ENCODE measurements at regions not wholly inside any gene's neighbourhood (a gene's known extent, or its start where the extent isn't known, plus 50 kb on each side); places are given as distances from the start of the nearest gene placed in this dataset.

DNA sequence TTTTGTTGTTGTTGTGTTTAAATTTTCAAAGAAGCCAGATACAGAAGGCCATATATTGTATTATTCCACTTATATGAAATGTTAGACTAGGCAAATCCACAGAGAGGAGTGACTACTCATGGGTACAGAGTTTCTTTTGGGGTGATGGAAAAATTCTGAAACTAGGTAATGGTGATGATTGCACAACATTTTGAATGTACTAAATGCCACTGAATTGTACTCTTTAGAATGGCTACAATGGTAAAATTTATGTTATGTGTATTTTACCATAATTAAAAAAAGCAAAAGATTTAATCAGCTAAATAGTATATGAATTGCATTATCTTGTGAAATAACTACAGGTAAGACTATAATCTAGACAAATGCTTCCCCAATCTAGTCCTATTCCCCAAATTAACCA is 733.6 kb upstream of the TMEM132C start:
- POLR2A ChIA-PET, result no interaction called here

DNA sequence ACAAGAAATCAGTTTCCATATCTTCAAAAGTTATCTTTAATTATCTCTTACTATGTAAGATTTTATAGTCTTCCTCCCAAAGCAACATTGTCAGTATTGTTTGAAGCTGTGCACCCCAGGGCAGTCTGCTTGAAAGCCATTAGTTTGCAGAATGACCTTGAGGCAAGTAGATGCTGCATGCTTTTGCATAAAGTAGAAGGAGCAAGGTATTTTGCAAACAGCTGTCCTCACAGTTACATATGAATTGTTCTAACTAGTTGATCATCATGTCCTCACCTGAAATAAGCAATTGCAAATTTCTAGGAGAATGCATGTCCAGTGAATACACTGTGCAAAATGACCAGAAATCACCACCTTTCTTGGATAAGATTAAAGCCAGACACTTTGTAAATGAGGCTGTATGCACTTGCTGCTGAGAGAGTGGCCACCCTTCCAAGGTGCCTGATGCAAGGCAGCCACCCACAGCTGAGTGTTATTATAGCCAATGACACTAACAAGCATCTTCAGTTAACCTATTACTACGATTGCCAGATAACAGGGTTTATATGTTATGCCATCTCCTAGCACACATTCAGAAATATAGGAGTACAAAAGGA is 730.0 kb upstream of the TMEM132C start:
- DNase-seq (ENCODE audit: low spot score) (no peak), ATAC-seq (no peak)
- Mint-ChIP-seq H3K27ac (no peak overlapping the region), H3K9me3 (peaks cover 57% of the 10 kb centered on the region), H3K4me3 (no peak overlapping the region), H3K4me1 (peaks cover 28% of the 10 kb centered on the region), H3K27me3 (ENCODE audit: low read depth) (no peaks in the 10 kb centered on the region; the same call in 1 of the 2 replicates), H3K36me3 (peaks cover 13% of the 10 kb centered on the region)
- ChIA-PET POLR2A (no interaction called here), CTCF (no interaction called here)
- TF ChIP-seq CREB1 (CRISPR knock-in tag; IDR thresholded peaks at IDR 0.05), result no peak
- TF ChIP-seq, protein P1, sequence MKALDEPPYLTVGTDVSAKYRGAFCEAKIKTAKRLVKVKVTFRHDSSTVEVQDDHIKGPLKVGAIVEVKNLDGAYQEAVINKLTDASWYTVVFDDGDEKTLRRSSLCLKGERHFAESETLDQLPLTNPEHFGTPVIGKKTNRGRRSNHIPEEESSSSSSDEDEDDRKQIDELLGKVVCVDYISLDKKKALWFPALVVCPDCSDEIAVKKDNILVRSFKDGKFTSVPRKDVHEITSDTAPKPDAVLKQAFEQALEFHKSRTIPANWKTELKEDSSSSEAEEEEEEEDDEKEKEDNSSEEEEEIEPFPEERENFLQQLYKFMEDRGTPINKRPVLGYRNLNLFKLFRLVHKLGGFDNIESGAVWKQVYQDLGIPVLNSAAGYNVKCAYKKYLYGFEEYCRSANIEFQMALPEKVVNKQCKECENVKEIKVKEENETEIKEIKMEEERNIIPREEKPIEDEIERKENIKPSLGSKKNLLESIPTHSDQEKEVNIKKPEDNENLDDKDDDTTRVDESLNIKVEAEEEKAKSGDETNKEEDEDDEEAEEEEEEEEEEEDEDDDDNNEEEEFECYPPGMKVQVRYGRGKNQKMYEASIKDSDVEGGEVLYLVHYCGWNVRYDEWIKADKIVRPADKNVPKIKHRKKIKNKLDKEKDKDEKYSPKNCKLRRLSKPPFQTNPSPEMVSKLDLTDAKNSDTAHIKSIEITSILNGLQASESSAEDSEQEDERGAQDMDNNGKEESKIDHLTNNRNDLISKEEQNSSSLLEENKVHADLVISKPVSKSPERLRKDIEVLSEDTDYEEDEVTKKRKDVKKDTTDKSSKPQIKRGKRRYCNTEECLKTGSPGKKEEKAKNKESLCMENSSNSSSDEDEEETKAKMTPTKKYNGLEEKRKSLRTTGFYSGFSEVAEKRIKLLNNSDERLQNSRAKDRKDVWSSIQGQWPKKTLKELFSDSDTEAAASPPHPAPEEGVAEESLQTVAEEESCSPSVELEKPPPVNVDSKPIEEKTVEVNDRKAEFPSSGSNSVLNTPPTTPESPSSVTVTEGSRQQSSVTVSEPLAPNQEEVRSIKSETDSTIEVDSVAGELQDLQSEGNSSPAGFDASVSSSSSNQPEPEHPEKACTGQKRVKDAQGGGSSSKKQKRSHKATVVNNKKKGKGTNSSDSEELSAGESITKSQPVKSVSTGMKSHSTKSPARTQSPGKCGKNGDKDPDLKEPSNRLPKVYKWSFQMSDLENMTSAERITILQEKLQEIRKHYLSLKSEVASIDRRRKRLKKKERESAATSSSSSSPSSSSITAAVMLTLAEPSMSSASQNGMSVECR (CRISPR knock-in tag; IDR thresholded peaks at IDR 0.05; ENCODE audit: borderline replicate concordance), result no peak
- no peak for TF ChIP-seq GTF2I (CRISPR knock-in tag; conservative IDR thresholded peaks at IDR 0.05)
- no peak for TF ChIP-seq IRF2 (CRISPR knock-in tag; IDR thresholded peaks at IDR 0.05; ENCODE audit: borderline replicate concordance, low read depth)
- no peak for TF ChIP-seq NR3C1 (CRISPR knock-in tag; conservative IDR thresholded peaks at IDR 0.05; ENCODE audit: low read depth)
- no peak for TF ChIP-seq PREB (CRISPR knock-in tag; IDR thresholded peaks at IDR 0.05; ENCODE audit: borderline replicate concordance)
- TF ChIP-seq ATF2 (CRISPR knock-in tag; IDR thresholded peaks at IDR 0.05; ENCODE audit: borderline replicate concordance, low read depth), result no peak

More for the DNA sequence above, 733.6 kb upstream of the TMEM132C start:
- no peak overlapping the region for H3K27ac Mint-ChIP-seq
- DNase-seq (ENCODE audit: low spot score) (no peak), ATAC-seq (no peak)
- peaks cover 21% of the 10 kb centered on the region for H3K4me1 Mint-ChIP-seq
- peaks cover 13% of the 10 kb centered on the region for H3K36me3 Mint-ChIP-seq
- H3K4me3 Mint-ChIP-seq, result no peak overlapping the region
- peaks cover 71% of the 10 kb centered on the region for H3K9me3 Mint-ChIP-seq
- CTCF ChIA-PET, result no interaction called here
- H3K27me3 Mint-ChIP-seq (ENCODE audit: low read depth), result no peaks in the 10 kb centered on the region; the same call in none of the 2 replicates
- TF ChIP-seq FOXJ3 (CRISPR knock-in tag; IDR thresholded peaks at IDR 0.05; ENCODE audit: borderline replicate concordance), result no peak
- TF ChIP-seq, protein P2, sequence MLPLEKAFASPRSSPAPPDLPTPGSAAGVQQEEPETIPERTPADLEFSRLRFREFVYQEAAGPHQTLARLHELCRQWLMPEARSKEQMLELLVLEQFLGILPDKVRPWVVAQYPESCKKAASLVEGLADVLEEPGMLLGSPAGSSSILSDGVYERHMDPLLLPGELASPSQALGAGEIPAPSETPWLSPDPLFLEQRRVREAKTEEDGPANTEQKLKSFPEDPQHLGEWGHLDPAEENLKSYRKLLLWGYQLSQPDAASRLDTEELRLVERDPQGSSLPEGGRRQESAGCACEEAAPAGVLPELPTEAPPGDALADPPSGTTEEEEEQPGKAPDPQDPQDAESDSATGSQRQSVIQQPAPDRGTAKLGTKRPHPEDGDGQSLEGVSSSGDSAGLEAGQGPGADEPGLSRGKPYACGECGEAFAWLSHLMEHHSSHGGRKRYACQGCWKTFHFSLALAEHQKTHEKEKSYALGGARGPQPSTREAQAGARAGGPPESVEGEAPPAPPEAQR (CRISPR knock-in tag; IDR thresholded peaks at IDR 0.05), result no peak
- TF ChIP-seq CTCF (IDR thresholded peaks at IDR 0.05), result no peak
- no peak for TF ChIP-seq TEAD1 (CRISPR knock-in tag; IDR thresholded peaks at IDR 0.05)
- no peak for TF ChIP-seq ATF2 (CRISPR knock-in tag; IDR thresholded peaks at IDR 0.05; ENCODE audit: borderline replicate concordance, low read depth)
- TF ChIP-seq JUN (CRISPR knock-in tag; IDR thresholded peaks at IDR 0.05), result no peak
- no peak for TF ChIP-seq JAZF1 (CRISPR knock-in tag; IDR thresholded peaks at IDR 0.05)
- TF ChIP-seq ESRRA (CRISPR knock-in tag; IDR thresholded peaks at IDR 0.05; ENCODE audit: borderline replicate concordance), result no peak
- no peak for TF ChIP-seq PREB (CRISPR knock-in tag; IDR thresholded peaks at IDR 0.05; ENCODE audit: borderline replicate concordance)
- TF ChIP-seq OVOL2 (CRISPR knock-in tag; IDR thresholded peaks at IDR 0.05; ENCODE audit: borderline replicate concordance), result no peak
- TF ChIP-seq ZNF416 (CRISPR knock-in tag; IDR thresholded peaks at IDR 0.05), result no peak
